ENCODE measurements at regions not wholly inside any gene's neighbourhood (a gene's known extent, or its start where the extent isn't known, plus 50 kb on each side); places are given as distances from the start of the nearest gene placed in this dataset.

GRCh38 chr9:27829621-27830020, 256.3 kb upstream of the C9orf72 start:
- no peak for TF ChIP-seq CTCF (IDR thresholded peaks at IDR 0.05)
- no peak for TF ChIP-seq POLR2A (IDR thresholded peaks at IDR 0.05)
